Activated CD4-positive, alpha-beta T cell treated with anti-CD3 and anti-CD28 coated beads, Interleukin-2, amount 10 ng/mL, durations not matched to agents 24 days and 14 days (primary cell): ENCODE measurements at regions not wholly inside any gene's neighbourhood (a gene's known extent, or its start where the extent isn't known, plus 50 kb on each side); places are given as distances from the start of the nearest gene placed in this dataset.

Source experiments
- DNase-seq: peaks from one replicate; pipeline ENCODE4 v3.0.0; 2022
- H3K27ac Mint-ChIP-seq: one replicate; pipeline ENCODE4 v1.8.0; 2022; ENCODE audit warnings: mild to moderate bottlenecking, mixed read lengths
- H3K27me3 Mint-ChIP-seq: one replicate; pipeline ENCODE4 v1.8.0; 2022; ENCODE audit warnings: mixed read lengths
- H3K36me3 Mint-ChIP-seq: one replicate; pipeline ENCODE4 v1.8.0; 2022; ENCODE audit warnings: low read depth, mild to moderate bottlenecking, mixed read lengths
- H3K4me1 Mint-ChIP-seq: one replicate; pipeline ENCODE4 v1.8.0; 2021; ENCODE audit warnings: mixed read lengths
- H3K4me3 Mint-ChIP-seq: one replicate; pipeline ENCODE4 v1.8.0; 2022; ENCODE audit warnings: mild to moderate bottlenecking, moderate library complexity, mixed read lengths
- H3K9me3 Mint-ChIP-seq: one replicate; pipeline ENCODE4 v1.8.0; 2021; ENCODE audit warnings: mixed read lengths
- intact Hi-C: fragments of 100-400 bp; cut with micrococcal nuclease; formaldehyde crosslinking; loops from one replicate; pipeline ENCODE4 v1.15.1; 2023

- no peak for DNase-seq
- no peaks in the 10 kb centered on the region for H3K4me1 Mint-ChIP-seq
- H3K36me3 Mint-ChIP-seq, result no peaks in the 10 kb centered on the region
- H3K4me3 Mint-ChIP-seq, result no peak overlapping the region
- no peaks in the 10 kb centered on the region for H3K27me3 Mint-ChIP-seq
- peaks cover 4% of the 10 kb centered on the region for H3K9me3 Mint-ChIP-seq
- H3K27ac Mint-ChIP-seq, result no peak overlapping the region
- intact Hi-C loops, result no loop called here
Measured at GRCh38 chr5:31113666-31114350, 79.7 kb upstream of the CDH6 start.

- no peaks in the 10 kb centered on the region for H3K36me3 Mint-ChIP-seq
- no peak overlapping the region for H3K27ac Mint-ChIP-seq
- H3K27me3 Mint-ChIP-seq, result no peaks in the 10 kb centered on the region
- no peaks in the 10 kb centered on the region for H3K4me1 Mint-ChIP-seq
- intact Hi-C loops, result no loop called here
- no peak for DNase-seq
- no peak overlapping the region for H3K4me3 Mint-ChIP-seq
- H3K9me3 Mint-ChIP-seq, result peaks cover 4% of the 10 kb centered on the region
Measured at GRCh38 chr5:31113101-31113500, 80.4 kb upstream of the CDH6 start.

GRCh38 chr5:31107091-31107518 is 86.4 kb upstream of the CDH6 start:
- Mint-ChIP-seq H3K27me3 (no peaks in the 10 kb centered on the region), H3K36me3 (no peaks in the 10 kb centered on the region), H3K4me3 (no peak overlapping the region), H3K9me3 (peaks cover 4% of the 10 kb centered on the region), H3K27ac (no peak overlapping the region), H3K4me1 (no peaks in the 10 kb centered on the region)
- intact Hi-C loops, result no loop called here
- DNase-seq, result no peak

- intact Hi-C loops, result no loop called here
- Mint-ChIP-seq H3K36me3 (no peaks in the 10 kb centered on the region), H3K27me3 (no peaks in the 10 kb centered on the region), H3K9me3 (peaks cover 4% of the 10 kb centered on the region), H3K4me1 (no peaks in the 10 kb centered on the region), H3K27ac (no peak overlapping the region), H3K4me3 (no peak overlapping the region)
- no peak for DNase-seq
Measured at GRCh38 chr5:31106691-31107090, 86.8 kb upstream of the CDH6 start.

- Mint-ChIP-seq H3K27me3 (no peaks in the 10 kb centered on the region), H3K4me3 (no peak overlapping the region), H3K36me3 (no peaks in the 10 kb centered on the region), H3K9me3 (peaks cover under 1% of the 10 kb centered on the region), H3K4me1 (no peaks in the 10 kb centered on the region), H3K27ac (no peak overlapping the region)
- DNase-seq, result no peak
- intact Hi-C loops, result no loop called here
Measured at GRCh38 chr5:31106278-31106677, 87.2 kb upstream of the CDH6 start.

GRCh38 chr5:31104775-31105174 is 88.7 kb upstream of the CDH6 start:
- H3K9me3 Mint-ChIP-seq, result no peaks in the 10 kb centered on the region
- H3K27ac Mint-ChIP-seq, result no peak overlapping the region
- no peaks in the 10 kb centered on the region for H3K4me1 Mint-ChIP-seq
- H3K27me3 Mint-ChIP-seq, result no peaks in the 10 kb centered on the region
- H3K36me3 Mint-ChIP-seq, result no peaks in the 10 kb centered on the region
- intact Hi-C loops, result no loop called here
- no peak overlapping the region for H3K4me3 Mint-ChIP-seq
- no peak for DNase-seq

GRCh38 chr5:31100781-31101310 is 92.6 kb upstream of the CDH6 start:
- no peaks in the 10 kb centered on the region for H3K27me3 Mint-ChIP-seq
- no peaks in the 10 kb centered on the region for H3K4me1 Mint-ChIP-seq
- no peak overlapping the region for H3K4me3 Mint-ChIP-seq
- H3K36me3 Mint-ChIP-seq, result no peaks in the 10 kb centered on the region
- intact Hi-C loops, result no loop called here
- no peaks in the 10 kb centered on the region for H3K9me3 Mint-ChIP-seq
- no peak overlapping the region for H3K27ac Mint-ChIP-seq
- DNase-seq, result no peak

- Mint-ChIP-seq H3K27me3 (no peaks in the 10 kb centered on the region), H3K36me3 (no peaks in the 10 kb centered on the region), H3K4me1 (no peaks in the 10 kb centered on the region), H3K4me3 (no peak overlapping the region), H3K27ac (no peak overlapping the region), H3K9me3 (no peaks in the 10 kb centered on the region)
- intact Hi-C loops, result no loop called here
- no peak for DNase-seq
Measured at GRCh38 chr5:31100047-31100575, 93.4 kb upstream of the CDH6 start.

GRCh38 chr5:31098811-31099210 is 94.7 kb upstream of the CDH6 start:
- intact Hi-C loops, result no loop called here
- Mint-ChIP-seq H3K27me3 (no peaks in the 10 kb centered on the region), H3K4me3 (no peak overlapping the region), H3K27ac (no peak overlapping the region), H3K9me3 (no peaks in the 10 kb centered on the region), H3K36me3 (no peaks in the 10 kb centered on the region), H3K4me1 (no peaks in the 10 kb centered on the region)
- DNase-seq, result no peak

GRCh38 chr5:31097851-31098250 is 95.6 kb upstream of the CDH6 start:
- H3K27ac Mint-ChIP-seq, result no peak overlapping the region
- H3K4me1 Mint-ChIP-seq, result no peaks in the 10 kb centered on the region
- no peaks in the 10 kb centered on the region for H3K9me3 Mint-ChIP-seq
- H3K27me3 Mint-ChIP-seq, result no peaks in the 10 kb centered on the region
- no peaks in the 10 kb centered on the region for H3K36me3 Mint-ChIP-seq
- no peak for DNase-seq
- intact Hi-C loops, result no loop called here
- no peak overlapping the region for H3K4me3 Mint-ChIP-seq

GRCh38 chr5:31096238-31096865 is 97.1 kb upstream of the CDH6 start:
- no peaks in the 10 kb centered on the region for H3K36me3 Mint-ChIP-seq
- H3K27ac Mint-ChIP-seq, result no peak overlapping the region
- no peak for DNase-seq
- no peaks in the 10 kb centered on the region for H3K9me3 Mint-ChIP-seq
- intact Hi-C loops, result no loop called here
- no peak overlapping the region for H3K4me3 Mint-ChIP-seq
- H3K27me3 Mint-ChIP-seq, result no peaks in the 10 kb centered on the region
- no peaks in the 10 kb centered on the region for H3K4me1 Mint-ChIP-seq

- Mint-ChIP-seq H3K4me3 (no peak overlapping the region), H3K27ac (no peak overlapping the region), H3K36me3 (no peaks in the 10 kb centered on the region), H3K4me1 (no peaks in the 10 kb centered on the region), H3K27me3 (no peaks in the 10 kb centered on the region), H3K9me3 (no peaks in the 10 kb centered on the region)
- no peak for DNase-seq
- intact Hi-C loops, result no loop called here
Measured at GRCh38 chr5:31095796-31096195, 97.7 kb upstream of the CDH6 start.

GRCh38 chr5:31091501-31091900 is 102.0 kb upstream of the CDH6 start:
- Mint-ChIP-seq H3K36me3 (no peaks in the 10 kb centered on the region), H3K4me1 (no peaks in the 10 kb centered on the region), H3K4me3 (no peak overlapping the region), H3K9me3 (no peaks in the 10 kb centered on the region), H3K27me3 (no peaks in the 10 kb centered on the region), H3K27ac (no peak overlapping the region)
- intact Hi-C loops, result no loop called here
- no peak for DNase-seq

GRCh38 chr5:31090467-31090866 is 103.0 kb upstream of the CDH6 start:
- Mint-ChIP-seq H3K27ac (no peak overlapping the region), H3K36me3 (no peaks in the 10 kb centered on the region), H3K4me1 (no peaks in the 10 kb centered on the region), H3K4me3 (no peak overlapping the region), H3K27me3 (no peaks in the 10 kb centered on the region), H3K9me3 (no peaks in the 10 kb centered on the region)
- DNase-seq, result no peak
- intact Hi-C loops, result no loop called here
